GM12878 (cell line): ENCODE measurements at regions not wholly inside any gene's neighbourhood (a gene's known extent, or its start where the extent isn't known, plus 50 kb on each side); places are given as distances from the start of the nearest gene placed in this dataset.

Source experiments
- CREB1 ChIP-seq: IDR thresholded peaks from 2 replicates; pipeline ENCODE4 v1.6.1; 2012; ENCODE audit warnings: low read depth, mild to moderate bottlenecking, inconsistent platforms
- CREM ChIP-seq: IDR thresholded peaks from 2 replicates; pipeline ENCODE4 v1.6.1; 2014; ENCODE audit warnings: antibody characterized with exemption, low read depth
- CTCF ChIP-seq, 3 experiments: IDR thresholded peaks in 2 of 3; conservative IDR thresholded peaks in 1 of 3; 2 replicates each; pipeline ENCODE4 v1.5.1; 2011; ENCODE audit warnings: low read depth in 3 of 3, low read length in 3 of 3, mild to moderate bottlenecking in 3 of 3, control low read depth in 2 of 3, moderate library complexity in 2 of 3, inconsistent platforms in 1 of 3, mixed read lengths in 1 of 3; ENCODE audit not compliant: control insufficient read depth in 2 of 3, insufficient read depth in 1 of 3; ENCODE audit errors: extremely low read depth in 1 of 3
- EP300 ChIP-seq, 2 experiments: fragments of 150-350 bp in 1 of 2; IDR thresholded peaks; 2 replicates each; pipeline ENCODE4 v1.6.1; 2011 to 2012; ENCODE audit warnings: low read depth in 2 of 2, low read length in 2 of 2, borderline replicate concordance in 1 of 2, improper control_type of control experiment in 1 of 2, inconsistent platforms in 1 of 2; ENCODE audit not compliant: control insufficient read depth in 1 of 2
- ETV6 ChIP-seq, 2 experiments: fragments of 450-650 bp in 1 of 2; IDR thresholded peaks in 1 of 2; conservative IDR thresholded peaks in 1 of 2; 2 replicates each; pipeline ENCODE4 v1.6.1; 2014; ENCODE audit warnings: antibody characterized with exemption in 1 of 2, borderline replicate concordance in 1 of 2, low read depth in 1 of 2, mild to moderate bottlenecking in 1 of 2, moderate library complexity in 1 of 2
- IRF3 ChIP-seq: fragments of 450-650 bp; IDR thresholded peaks from 2 replicates; pipeline ENCODE4 v1.6.1; 2014; ENCODE audit warnings: mild to moderate bottlenecking
- JUND ChIP-seq: IDR thresholded peaks from 2 replicates; pipeline ENCODE4 v1.6.1; 2012; ENCODE audit warnings: low read depth, mild to moderate bottlenecking, low read length, improper control_type of control experiment, moderate library complexity
- POLR2A ChIP-seq: IDR thresholded peaks from 2 replicates; pipeline ENCODE4 v1.6.1; 2011; ENCODE audit warnings: low read depth, mild to moderate bottlenecking, low read length
- POLR2AphosphoS2 ChIP-seq: IDR thresholded peaks from 2 replicates; pipeline ENCODE4 v1.6.1; 2011; ENCODE audit warnings: low read depth, mild to moderate bottlenecking, low read length, improper control_type of control experiment, moderate library complexity
- RCOR1 ChIP-seq: conservative IDR thresholded peaks from 2 replicates; pipeline ENCODE4 v1.6.1; 2012; ENCODE audit warnings: low read depth, low read length, improper control_type of control experiment
- SIX5 ChIP-seq: IDR thresholded peaks from 2 replicates; pipeline ENCODE4 v1.6.1; 2011; ENCODE audit warnings: mild to moderate bottlenecking, low read depth, low read length, moderate library complexity; ENCODE audit not compliant: severe bottlenecking
- SP1 ChIP-seq: IDR thresholded peaks from one replicate; pipeline ENCODE4 v1.6.1; 2011; ENCODE audit warnings: low read depth, low read length
- TBL1XR1 ChIP-seq: IDR thresholded peaks from 2 replicates; pipeline ENCODE4 v1.6.1; 2012; ENCODE audit warnings: low read depth, low read length, improper control_type of control experiment
- ZNF217 ChIP-seq: fragments of 450-650 bp; IDR thresholded peaks from 2 replicates; pipeline ENCODE4 v1.6.1; 2017; ENCODE audit warnings: antibody characterized with exemption, mild to moderate bottlenecking

- TF ChIP-seq POLR2A (no peak), EP300 (IDR thresholded peaks at IDR 0.05; ENCODE audit: borderline replicate concordance in 1 of 2, control insufficient read depth in 1 of 2, low read depth in 2 of 2, low read length in 2 of 2) (no peak), RCOR1 (no peak), SP1 (no peak), CTCF (IDR thresholded peaks at IDR 0.05 in 2 of 3, conservative IDR thresholded peaks at IDR 0.05 in 1 of 3; ENCODE audit: control insufficient read depth in 2 of 3, extremely low read depth in 1 of 3, insufficient read depth in 1 of 3, low read depth in 3 of 3, low read length in 3 of 3) (no peak), JUND (no peak), CREM (no peak), POLR2AphosphoS2 (no peak), ZNF217 (no peak), ETV6 (conservative IDR thresholded peaks at IDR 0.05 in 1 of 2, IDR thresholded peaks at IDR 0.05 in 1 of 2; ENCODE audit: borderline replicate concordance in 1 of 2, low read depth in 1 of 2) (no peak), TBL1XR1 (no peak), IRF3 (no peak), SIX5 (no peak), CREB1 (no peak)
These were observed 61.5 kb upstream of the FERD3L start for GRCh38 chr7:19206721-19207120.
